K562 (cell line): ENCODE measurements at regions not wholly inside any gene's neighbourhood (a gene's known extent, or its start where the extent isn't known, plus 50 kb on each side); places are given as distances from the start of the nearest gene placed in this dataset.

Experiments
- CHD2 ChIP-seq: IDR thresholded peaks from 2 replicates; pipeline ENCODE4 v1.6.1; 2011; ENCODE audit warnings: low read depth, low read length
- MBD2 ChIP-seq: sonication (generic); IDR thresholded peaks from 2 replicates; pipeline ENCODE4 v1.6.1; 2016; ENCODE audit warnings: low read depth, borderline replicate concordance
- RAD21 ChIP-seq, 2 experiments: fragments of 250-450 bp in 1 of 2; fragments of 450-650 bp in 1 of 2; sonication (Bioruptor Pico) in 1 of 2; formaldehyde crosslinking in 1 of 2; IDR thresholded peaks in 1 of 2; conservative IDR thresholded peaks in 1 of 2; 2 replicates each; pipeline versions ENCODE4 v1.4.0 to v1.8.0; 2020 to 2022; ENCODE audit warnings: mild to moderate bottlenecking in 2 of 2, moderate library complexity in 1 of 2
- TBL1XR1 ChIP-seq, 2 experiments: IDR thresholded peaks; 2 replicates each; pipeline ENCODE4 v1.6.1; 2012; ENCODE audit warnings: improper control_type of control experiment in 2 of 2, low read length in 2 of 2, mild to moderate bottlenecking in 1 of 2
- TEAD4 ChIP-seq, 2 experiments: sonication (generic) in 1 of 2; formaldehyde crosslinking in 1 of 2; IDR thresholded peaks; 2 replicates each; pipeline versions ENCODE4 v1.6.1 to v1.8.0; 2012 to 2022; ENCODE audit warnings: borderline replicate concordance in 1 of 2, inconsistent platforms in 1 of 2, low read length in 1 of 2, mild to moderate bottlenecking in 1 of 2, missing genetic modification reagents in 1 of 2
- ZNF174 ChIP-seq: fragments of 250-450 bp; sonication (Bioruptor Pico); IDR thresholded peaks from 2 replicates; pipeline ENCODE4 v1.4.0; 2020; ENCODE audit warnings: mild to moderate bottlenecking
- TF ChIP-seq, protein P1 (sequence below), 3 experiments: IDR thresholded peaks in 2 of 3; conservative IDR thresholded peaks in 1 of 3; 2 replicates each; pipeline ENCODE4 v1.5.1; 2011 to 2012; ENCODE audit warnings: low read length in 3 of 3, mild to moderate bottlenecking in 3 of 3, control low read depth in 2 of 3, improper control_type of control experiment in 1 of 3, inconsistent platforms in 1 of 3, low read depth in 1 of 3, mixed read lengths in 1 of 3, moderate library complexity in 1 of 3; ENCODE audit not compliant: insufficient read depth in 2 of 3
- TF ChIP-seq, protein P2 (sequence below): fragments of 450-650 bp; IDR thresholded peaks from 2 replicates; pipeline ENCODE4 v1.7.1; 2018; ENCODE audit warnings: mild to moderate bottlenecking, low read depth; ENCODE audit not compliant: partially characterized antibody

DNA sequence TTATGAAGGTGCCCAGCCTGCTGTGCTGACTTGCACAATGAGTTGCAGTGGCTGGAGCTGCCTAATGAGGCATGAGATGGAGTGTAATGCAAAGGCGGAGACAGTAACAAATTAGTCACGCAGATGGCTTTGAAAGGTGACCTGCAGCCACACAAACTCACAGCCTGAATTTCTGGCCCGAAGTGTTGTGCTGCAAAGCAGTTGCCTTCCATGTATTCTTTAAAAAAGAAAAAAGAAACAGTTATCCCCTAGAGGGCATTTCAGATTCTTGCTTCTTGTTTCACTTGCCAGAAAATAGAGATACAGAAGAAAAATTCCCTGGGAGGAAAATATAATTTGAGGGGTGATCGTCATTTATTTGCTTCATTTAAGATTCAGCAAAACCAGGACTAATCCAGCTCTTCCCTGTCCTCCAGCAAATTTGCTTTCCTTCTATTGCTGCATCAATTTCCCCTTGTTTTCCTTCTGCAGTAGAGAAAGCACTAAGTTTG, 239.9 kb downstream of the ADRA2A start:
- TF ChIP-seq MBD2 = no peak
- TF ChIP-seq, protein P1, sequence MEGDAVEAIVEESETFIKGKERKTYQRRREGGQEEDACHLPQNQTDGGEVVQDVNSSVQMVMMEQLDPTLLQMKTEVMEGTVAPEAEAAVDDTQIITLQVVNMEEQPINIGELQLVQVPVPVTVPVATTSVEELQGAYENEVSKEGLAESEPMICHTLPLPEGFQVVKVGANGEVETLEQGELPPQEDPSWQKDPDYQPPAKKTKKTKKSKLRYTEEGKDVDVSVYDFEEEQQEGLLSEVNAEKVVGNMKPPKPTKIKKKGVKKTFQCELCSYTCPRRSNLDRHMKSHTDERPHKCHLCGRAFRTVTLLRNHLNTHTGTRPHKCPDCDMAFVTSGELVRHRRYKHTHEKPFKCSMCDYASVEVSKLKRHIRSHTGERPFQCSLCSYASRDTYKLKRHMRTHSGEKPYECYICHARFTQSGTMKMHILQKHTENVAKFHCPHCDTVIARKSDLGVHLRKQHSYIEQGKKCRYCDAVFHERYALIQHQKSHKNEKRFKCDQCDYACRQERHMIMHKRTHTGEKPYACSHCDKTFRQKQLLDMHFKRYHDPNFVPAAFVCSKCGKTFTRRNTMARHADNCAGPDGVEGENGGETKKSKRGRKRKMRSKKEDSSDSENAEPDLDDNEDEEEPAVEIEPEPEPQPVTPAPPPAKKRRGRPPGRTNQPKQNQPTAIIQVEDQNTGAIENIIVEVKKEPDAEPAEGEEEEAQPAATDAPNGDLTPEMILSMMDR (IDR thresholded peaks at IDR 0.05 in 2 of 3, conservative IDR thresholded peaks at IDR 0.05 in 1 of 3; ENCODE audit: insufficient read depth in 2 of 3, low read depth in 1 of 3, low read length in 3 of 3) = no peak
- no peak for TF ChIP-seq TEAD4 (IDR thresholded peaks at IDR 0.05; ENCODE audit: low read length)
- TF ChIP-seq TEAD4 (CRISPR knock-in tag; IDR thresholded peaks at IDR 0.05; ENCODE audit: borderline replicate concordance) = no peak
- no peak for TF ChIP-seq RAD21 (CRISPR knock-in tag; conservative IDR thresholded peaks at IDR 0.05 in 1 of 2, IDR thresholded peaks at IDR 0.05 in 1 of 2)
- TF ChIP-seq, protein P2, sequence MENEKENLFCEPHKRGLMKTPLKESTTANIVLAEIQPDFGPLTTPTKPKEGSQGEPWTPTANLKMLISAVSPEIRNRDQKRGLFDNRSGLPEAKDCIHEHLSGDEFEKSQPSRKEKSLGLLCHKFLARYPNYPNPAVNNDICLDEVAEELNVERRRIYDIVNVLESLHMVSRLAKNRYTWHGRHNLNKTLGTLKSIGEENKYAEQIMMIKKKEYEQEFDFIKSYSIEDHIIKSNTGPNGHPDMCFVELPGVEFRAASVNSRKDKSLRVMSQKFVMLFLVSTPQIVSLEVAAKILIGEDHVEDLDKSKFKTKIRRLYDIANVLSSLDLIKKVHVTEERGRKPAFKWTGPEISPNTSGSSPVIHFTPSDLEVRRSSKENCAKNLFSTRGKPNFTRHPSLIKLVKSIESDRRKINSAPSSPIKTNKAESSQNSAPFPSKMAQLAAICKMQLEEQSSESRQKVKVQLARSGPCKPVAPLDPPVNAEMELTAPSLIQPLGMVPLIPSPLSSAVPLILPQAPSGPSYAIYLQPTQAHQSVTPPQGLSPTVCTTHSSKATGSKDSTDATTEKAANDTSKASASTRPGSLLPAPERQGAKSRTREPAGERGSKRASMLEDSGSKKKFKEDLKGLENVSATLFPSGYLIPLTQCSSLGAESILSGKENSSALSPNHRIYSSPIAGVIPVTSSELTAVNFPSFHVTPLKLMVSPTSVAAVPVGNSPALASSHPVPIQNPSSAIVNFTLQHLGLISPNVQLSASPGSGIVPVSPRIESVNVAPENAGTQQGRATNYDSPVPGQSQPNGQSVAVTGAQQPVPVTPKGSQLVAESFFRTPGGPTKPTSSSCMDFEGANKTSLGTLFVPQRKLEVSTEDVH = no peak
- TF ChIP-seq TBL1XR1 (IDR thresholded peaks at IDR 0.05; ENCODE audit: low read length in 2 of 2) = no peak
- no peak for TF ChIP-seq ZNF174 (CRISPR knock-in tag)
- TF ChIP-seq CHD2 = no peak
